ENCODE measurements at regions not wholly inside any gene's neighbourhood (a gene's known extent, or its start where the extent isn't known, plus 50 kb on each side); places are given as distances from the start of the nearest gene placed in this dataset.

- TF ChIP-seq CREM (CRISPR knock-in tag; IDR thresholded peaks at IDR 0.05): no peak
- TF ChIP-seq CTCF (IDR thresholded peaks at IDR 0.05): no peak
- TF ChIP-seq JAZF1 (CRISPR knock-in tag; IDR thresholded peaks at IDR 0.05): no peak
- TF ChIP-seq PREB (CRISPR knock-in tag; IDR thresholded peaks at IDR 0.05; ENCODE audit: borderline replicate concordance): no peak
- TF ChIP-seq FOXP1 (CRISPR knock-in tag; IDR thresholded peaks at IDR 0.05; ENCODE audit: borderline replicate concordance): no peak
- TF ChIP-seq TEAD4 (CRISPR knock-in tag; IDR thresholded peaks at IDR 0.05): no peak
- TF ChIP-seq PRDM15 (CRISPR knock-in tag; IDR thresholded peaks at IDR 0.05): no peak
- TF ChIP-seq SMAD4 (CRISPR knock-in tag; IDR thresholded peaks at IDR 0.05): no peak
- TF ChIP-seq TP53 (CRISPR knock-in tag; IDR thresholded peaks at IDR 0.05): no peak
- TF ChIP-seq ZNF532 (CRISPR knock-in tag; IDR thresholded peaks at IDR 0.05; ENCODE audit: borderline replicate concordance): no peak
- TF ChIP-seq FOXP4 (CRISPR knock-in tag; IDR thresholded peaks at IDR 0.05): no peak
- TF ChIP-seq IRF1 (CRISPR knock-in tag; IDR thresholded peaks at IDR 0.05): no peak
Measured at GRCh38 chr4:100929758-100930157, 411.9 kb upstream of the EMCN start.
